ENCODE measurements at regions not wholly inside any gene's neighbourhood (a gene's known extent, or its start where the extent isn't known, plus 50 kb on each side); places are given as distances from the start of the nearest gene placed in this dataset.

GRCh38 chr18:22542406-22542835 is 124.7 kb upstream of the CTAGE1 start:
- DNase-seq (ENCODE audit: low spot score): no peak
- no peak for TF ChIP-seq CTCF (IDR thresholded peaks at IDR 0.05; ENCODE audit: extremely low read depth, missing control alignments)

- no peak for DNase-seq (ENCODE audit: low spot score)
- no peak for TF ChIP-seq CTCF (IDR thresholded peaks at IDR 0.05; ENCODE audit: extremely low read depth, missing control alignments)
Observed at GRCh38 chr18:22543769-22544168, 126.1 kb upstream of the CTAGE1 start.

- TF ChIP-seq CTCF (IDR thresholded peaks at IDR 0.05; ENCODE audit: extremely low read depth, missing control alignments): no peak
- no peak for DNase-seq (ENCODE audit: low spot score)
Observed at GRCh38 chr18:22544626-22545025, 126.9 kb upstream of the CTAGE1 start.

- DNase-seq (ENCODE audit: low spot score): no peak
- TF ChIP-seq CTCF (IDR thresholded peaks at IDR 0.05; ENCODE audit: extremely low read depth, missing control alignments): no peak
Observed at GRCh38 chr18:22545066-22545760, 127.5 kb upstream of the CTAGE1 start.

- no peak for DNase-seq (ENCODE audit: low spot score)
- no peak for TF ChIP-seq CTCF (IDR thresholded peaks at IDR 0.05; ENCODE audit: extremely low read depth, missing control alignments)
Observed at GRCh38 chr18:22546905-22547570, 129.3 kb upstream of the CTAGE1 start.

- TF ChIP-seq CTCF (IDR thresholded peaks at IDR 0.05; ENCODE audit: extremely low read depth, missing control alignments): no peak
- no peak for DNase-seq (ENCODE audit: low spot score)
Observed at GRCh38 chr18:22547807-22548561, 130.3 kb upstream of the CTAGE1 start.

Data from GM20000 (cell line).